Brain microvascular endothelial cell (primary cell): ENCODE measurements at regions not wholly inside any gene's neighbourhood (a gene's known extent, or its start where the extent isn't known, plus 50 kb on each side); places are given as distances from the start of the nearest gene placed in this dataset.

Source experiments
- DNase-seq: peaks from one replicate; pipeline ENCODE4 v3.0.0-alpha.2; 2020
- H3K27ac ChIP-seq: fragments of 250-450 bp; sonication (Bioruptor Pico); 2 replicates; pipeline ENCODE4 v1.5.1; 2020; ENCODE audit warnings: mild to moderate bottlenecking, moderate library complexity
- H3K27me3 ChIP-seq: fragments of 250-450 bp; sonication (Bioruptor Pico); replicated peaks from 2 replicates; pipeline ENCODE4 v1.5.1; 2020; ENCODE audit warnings: mild to moderate bottlenecking
- H3K36me3 ChIP-seq: fragments of 250-450 bp; sonication (Bioruptor Pico); replicated peaks from 2 replicates; pipeline ENCODE4 v1.5.1; 2020; ENCODE audit warnings: mild to moderate bottlenecking
- H3K4me3 ChIP-seq: 2 replicates; pipeline ENCODE4 v1.5.1; 2011; ENCODE audit warnings: low read depth, mild to moderate bottlenecking, control low read depth, low read length, moderate library complexity
- CTCF ChIP-seq: IDR thresholded peaks from 2 replicates; pipeline ENCODE4 v1.5.1; 2011; ENCODE audit warnings: low read depth, mild to moderate bottlenecking, moderate library complexity, low read length, control low read depth, inconsistent platforms; ENCODE audit errors: missing control alignments
- in situ Hi-C: cut with HindIII; loops from 2 replicates; pipeline ENCODE4 v1.10.0; 2017; ENCODE audit warnings: low sequenced_read_pairs, low pct_ligation_motif_present

GRCh38 chr15:77778802-77779201 lies 146.1 kb upstream of the LINGO1 start:
- in situ Hi-C loops, result no loop called here
- DNase-seq, result no peak
- Histone ChIP-seq H3K36me3 (no peaks in the 10 kb centered on the region), H3K4me3 (no peak overlapping the region), H3K27ac (no peak overlapping the region), H3K27me3 (no peaks in the 10 kb centered on the region)
- TF ChIP-seq CTCF, result no peak

- Histone ChIP-seq H3K4me3 (no peak overlapping the region), H3K36me3 (no peaks in the 10 kb centered on the region), H3K27ac (no peak overlapping the region), H3K27me3 (no peaks in the 10 kb centered on the region)
- no peak for DNase-seq
- in situ Hi-C loops, result no loop called here
- TF ChIP-seq CTCF, result no peak
Measured at GRCh38 chr15:77775837-77776236, 143.1 kb upstream of the LINGO1 start.

GRCh38 chr15:77775373-77775772 lies 142.7 kb upstream of the LINGO1 start:
- no peak for DNase-seq
- in situ Hi-C loops, result no loop called here
- H3K4me3 ChIP-seq, result no peak overlapping the region
- no peak for TF ChIP-seq CTCF
- H3K27me3 ChIP-seq, result no peaks in the 10 kb centered on the region
- H3K27ac ChIP-seq, result no peak overlapping the region
- H3K36me3 ChIP-seq, result no peaks in the 10 kb centered on the region

- DNase-seq, result no peak
- in situ Hi-C loops, result no loop called here
- H3K27ac ChIP-seq, result no peak overlapping the region
- no peak for TF ChIP-seq CTCF
- no peaks in the 10 kb centered on the region for H3K36me3 ChIP-seq
- no peak overlapping the region for H3K4me3 ChIP-seq
- no peaks in the 10 kb centered on the region for H3K27me3 ChIP-seq
Measured at GRCh38 chr15:77774350-77774749, 141.6 kb upstream of the LINGO1 start.

- DNase-seq, result no peak
- no peak overlapping the region for H3K4me3 ChIP-seq
- TF ChIP-seq CTCF, result no peak
- no peak overlapping the region for H3K27ac ChIP-seq
- H3K36me3 ChIP-seq, result no peaks in the 10 kb centered on the region
- no peaks in the 10 kb centered on the region for H3K27me3 ChIP-seq
- in situ Hi-C loops, result no loop called here
Measured at GRCh38 chr15:77773903-77774302, 141.2 kb upstream of the LINGO1 start.

- in situ Hi-C loops, result no loop called here
- H3K27ac ChIP-seq, result no peak overlapping the region
Measured at GRCh38 chr15:77772641-77773402, 140.1 kb upstream of the LINGO1 start.

More at GRCh38 chr15:77772641-77773402, 140.1 kb upstream of the LINGO1 start:
- Histone ChIP-seq H3K36me3 (no peaks in the 10 kb centered on the region), H3K27me3 (no peaks in the 10 kb centered on the region), H3K4me3 (no peak overlapping the region)
- TF ChIP-seq CTCF, result no peak
- DNase-seq, result no peak
